ENCODE measurements at regions not wholly inside any gene's neighbourhood (a gene's known extent, or its start where the extent isn't known, plus 50 kb on each side); places are given as distances from the start of the nearest gene placed in this dataset.

- no peak for DNase-seq
Measured at GRCh38 chr3:127049393-127049792, 66.5 kb downstream of the PLXNA1 start.

GRCh38 chr3:127050733-127051132, 67.8 kb downstream of the PLXNA1 start:
- DNase-seq: no peak

- no peak for DNase-seq
Measured at GRCh38 chr3:127052121-127052561, 69.2 kb downstream of the PLXNA1 start.

DNA sequence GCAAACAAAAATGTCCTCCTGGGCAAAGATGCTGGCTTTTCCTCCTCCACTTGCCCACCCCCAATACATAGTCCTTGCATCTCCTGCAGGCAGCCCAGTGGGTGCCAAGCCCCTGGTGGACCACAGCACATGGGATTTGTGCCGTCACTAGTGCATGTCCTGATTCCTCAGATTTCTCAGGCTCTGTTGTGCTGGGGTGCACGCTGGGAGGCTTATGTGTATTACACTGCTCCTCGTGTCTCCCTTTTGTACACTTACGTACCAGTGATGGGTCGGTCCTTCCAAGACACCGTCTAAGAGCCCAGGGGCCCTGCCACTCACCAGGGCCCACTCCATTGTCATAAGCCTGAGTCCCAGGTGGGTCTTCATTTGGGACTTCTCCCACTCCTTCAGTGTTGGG, 70.1 kb downstream of the PLXNA1 start:
- no peak for DNase-seq

DNA sequence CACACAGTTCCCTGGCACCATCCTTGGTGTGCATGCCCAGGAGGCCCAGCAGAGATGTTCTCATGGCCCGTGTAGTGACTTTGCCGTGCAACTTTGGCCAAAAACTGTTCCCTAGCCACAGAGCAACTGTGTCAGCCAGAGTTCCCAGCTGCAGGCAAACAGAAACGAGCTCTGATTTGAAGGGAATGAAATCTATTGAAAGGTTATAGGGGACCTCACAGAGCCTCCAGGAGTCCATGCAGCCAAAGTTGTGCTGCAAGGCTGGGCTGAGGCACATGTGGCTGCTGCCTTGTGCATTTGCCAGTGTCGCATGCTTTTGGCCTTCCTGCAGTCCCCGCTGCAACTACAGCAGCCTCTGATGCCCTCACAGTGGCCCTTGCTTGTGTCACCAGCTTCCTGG, 70.5 kb downstream of the PLXNA1 start:
- DNase-seq: no peak

- no peak for DNase-seq
Measured at GRCh38 chr3:127053979-127054378, 71.1 kb downstream of the PLXNA1 start.

DNA sequence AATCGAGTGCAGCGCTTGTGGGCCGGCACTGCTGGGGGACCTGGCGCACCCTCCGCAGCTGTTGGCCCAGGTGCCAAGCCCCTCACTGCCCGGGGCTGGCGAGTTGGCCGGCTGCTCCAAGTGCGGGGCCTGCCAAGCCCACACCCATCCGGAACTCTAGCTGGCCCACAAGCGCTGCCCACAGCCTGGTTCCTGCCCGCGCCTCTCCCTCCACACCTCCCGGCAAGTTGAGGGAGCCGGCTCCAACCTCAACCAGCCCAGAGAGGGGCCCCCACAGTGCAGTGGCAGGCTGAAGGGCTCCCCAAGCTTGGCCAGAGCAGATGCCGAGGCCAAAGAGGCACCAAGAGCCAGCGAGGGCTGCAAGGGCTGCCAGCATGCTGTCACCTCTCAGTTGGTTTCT, 73.4 kb downstream of the PLXNA1 start:
- DNase-seq: no peak

DNA sequence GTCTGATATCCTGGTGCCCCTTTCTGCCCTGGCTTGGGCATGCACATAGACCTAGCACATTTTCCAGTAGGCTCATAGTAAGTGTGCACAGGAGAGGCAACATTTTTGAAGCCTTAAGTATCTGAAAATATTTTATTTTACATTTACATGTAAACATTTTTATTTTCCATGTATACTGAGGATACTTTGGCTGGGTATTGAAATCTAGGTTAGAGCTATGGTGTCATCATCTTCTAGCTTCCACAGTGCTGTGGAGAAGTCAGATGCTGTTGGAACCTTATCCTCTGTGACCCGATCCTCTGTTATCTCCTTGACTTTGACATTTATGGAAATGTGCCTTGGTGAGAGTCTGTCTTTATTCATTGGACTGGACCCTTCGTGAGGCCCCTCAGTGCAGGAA, 74.1 kb downstream of the PLXNA1 start:
- no peak for DNase-seq

DNA sequence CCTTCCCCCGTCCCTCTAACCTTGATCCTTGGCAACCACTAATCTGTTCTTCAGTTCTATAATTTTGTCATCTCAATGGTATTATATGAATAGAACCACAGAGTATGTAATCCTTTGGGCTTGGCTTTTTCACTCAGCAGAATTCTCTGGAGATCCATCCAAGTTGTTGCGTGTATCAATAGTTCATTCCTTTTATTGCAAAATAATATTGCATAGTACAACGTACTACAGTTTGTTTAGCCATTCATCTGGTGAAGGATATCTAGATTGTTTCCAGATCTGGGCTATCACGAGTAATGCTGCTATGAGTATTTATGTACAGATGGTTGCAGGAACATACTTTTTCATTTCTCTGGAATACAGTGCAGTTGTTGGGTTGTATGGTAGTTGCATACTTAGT, 76.2 kb downstream of the PLXNA1 start:
- DNase-seq: no peak

DNA sequence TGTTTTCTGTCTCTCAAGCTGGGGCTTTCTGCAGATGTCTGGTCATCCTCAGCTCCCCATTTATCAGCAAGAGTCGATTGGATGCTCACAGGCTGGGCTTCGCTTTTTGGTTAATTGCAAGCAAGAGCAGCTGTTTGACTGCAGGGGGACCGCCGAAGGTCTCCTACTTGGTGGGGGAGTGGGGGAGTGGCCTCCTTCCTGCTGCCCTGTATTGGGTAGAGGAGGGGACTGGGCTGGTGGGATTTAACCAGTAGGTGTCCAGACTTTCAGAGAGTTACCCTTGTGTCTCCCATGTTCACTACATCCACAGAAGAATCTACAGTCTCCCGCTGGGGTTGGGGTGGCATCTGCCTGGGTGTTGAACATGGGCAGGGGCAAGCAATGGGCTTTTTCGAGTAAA, 78.7 kb downstream of the PLXNA1 start:
- DNase-seq: no peak

- DNase-seq: no peak
Measured at GRCh38 chr3:127062926-127063325, 80.0 kb downstream of the PLXNA1 start.

- DNase-seq: no peak
Measured at GRCh38 chr3:127063916-127064315, 81.0 kb downstream of the PLXNA1 start.

DNA sequence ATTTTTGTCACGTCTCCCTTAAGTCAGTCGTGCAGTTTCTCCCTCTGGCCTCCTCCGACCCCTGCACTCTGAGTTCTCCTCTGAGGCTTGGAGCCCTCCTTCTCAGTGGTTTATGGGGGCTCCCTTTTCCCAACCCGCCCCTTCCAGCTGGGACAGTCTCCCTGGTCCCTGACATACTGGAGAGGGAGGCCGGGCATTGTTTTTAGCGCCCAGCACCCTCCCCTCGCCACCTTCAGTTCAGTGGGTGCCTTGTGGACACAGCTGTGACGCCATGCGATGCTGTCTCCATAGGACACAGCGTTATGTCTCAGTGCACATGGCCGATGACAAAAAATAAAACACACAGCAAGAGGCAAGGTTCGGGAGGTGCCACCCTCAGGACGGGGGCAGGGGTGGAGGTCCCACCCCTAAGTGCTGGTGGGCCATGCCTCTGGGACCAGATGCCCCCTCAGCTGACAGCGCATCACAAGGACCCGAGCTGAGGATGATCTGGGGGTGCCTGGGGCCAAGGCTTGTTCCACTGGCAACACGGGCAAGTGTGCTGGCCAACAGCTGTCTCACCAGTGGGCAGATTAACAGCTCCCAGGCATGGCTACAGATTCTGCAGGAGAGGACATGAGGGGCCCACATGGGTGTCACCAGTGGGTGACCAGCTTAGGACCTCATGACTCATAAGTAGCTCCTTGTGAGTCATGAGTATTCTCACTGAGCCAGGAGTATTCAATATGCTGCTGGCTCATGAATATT, 81.6 kb downstream of the PLXNA1 start:
- no peak for DNase-seq

- no peak for DNase-seq
Measured at GRCh38 chr3:127065138-127065427, 82.2 kb downstream of the PLXNA1 start.

DNA sequence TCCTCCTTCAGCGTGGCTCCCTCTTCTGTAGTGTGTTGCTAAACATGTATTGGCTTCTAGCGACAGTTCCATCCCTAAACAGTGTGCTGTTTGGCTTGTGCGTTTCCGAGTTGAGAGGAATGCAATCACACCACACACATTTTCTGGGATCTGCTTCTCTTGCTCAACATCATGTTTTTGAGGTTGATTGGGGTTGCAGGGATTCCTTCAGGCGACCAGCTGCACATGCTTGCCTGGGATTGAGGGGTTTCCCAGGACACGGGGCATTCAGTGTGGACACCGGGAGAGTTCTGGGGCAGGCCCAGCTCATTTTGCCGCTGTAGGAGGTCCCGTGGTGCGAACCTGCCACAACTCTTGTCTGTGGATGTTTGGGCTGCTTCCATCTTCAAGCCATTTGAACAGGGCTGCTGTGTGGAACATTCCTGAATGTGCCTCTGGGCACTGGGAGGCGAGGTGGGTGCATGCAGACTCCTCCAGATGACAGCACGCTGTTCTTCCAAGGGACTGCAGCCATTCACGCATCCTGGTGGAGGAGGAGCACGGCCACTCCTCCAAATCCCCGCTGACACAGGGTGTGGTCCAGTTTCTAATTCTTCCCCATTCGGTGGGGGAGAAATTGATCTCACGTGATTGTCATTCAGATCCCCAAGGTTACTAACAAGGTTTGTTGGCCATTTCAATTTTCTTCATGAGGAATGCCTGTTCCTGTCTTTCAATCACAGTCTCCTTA, 82.8 kb downstream of the PLXNA1 start:
- DNase-seq: no peak

DNA sequence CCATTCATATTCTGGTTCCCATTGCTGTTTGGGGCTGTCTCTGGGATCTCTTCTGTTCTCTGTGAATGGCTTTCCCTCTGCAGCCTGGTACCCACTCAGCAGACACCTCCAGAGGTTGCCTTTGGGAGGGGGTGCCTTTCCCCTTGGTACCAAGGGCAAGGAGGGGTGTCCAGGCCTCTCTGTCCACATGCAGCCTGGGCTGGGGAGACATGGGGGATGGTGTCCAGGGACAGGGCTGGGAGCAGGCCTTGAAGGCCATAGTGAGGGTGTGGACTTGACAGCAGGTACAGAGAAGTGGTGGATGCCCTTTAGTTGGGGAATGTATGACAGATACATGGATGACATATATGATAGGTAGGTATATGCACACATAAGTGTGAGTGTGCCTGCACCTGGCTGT, 83.7 kb downstream of the PLXNA1 start:
- no peak for DNase-seq

GRCh38 chr3:127067116-127067910, 84.4 kb downstream of the PLXNA1 start:
- no peak for DNase-seq

GRCh38 chr3:127068111-127068810, 85.3 kb downstream of the PLXNA1 start:
- DNase-seq: no peak

DNA sequence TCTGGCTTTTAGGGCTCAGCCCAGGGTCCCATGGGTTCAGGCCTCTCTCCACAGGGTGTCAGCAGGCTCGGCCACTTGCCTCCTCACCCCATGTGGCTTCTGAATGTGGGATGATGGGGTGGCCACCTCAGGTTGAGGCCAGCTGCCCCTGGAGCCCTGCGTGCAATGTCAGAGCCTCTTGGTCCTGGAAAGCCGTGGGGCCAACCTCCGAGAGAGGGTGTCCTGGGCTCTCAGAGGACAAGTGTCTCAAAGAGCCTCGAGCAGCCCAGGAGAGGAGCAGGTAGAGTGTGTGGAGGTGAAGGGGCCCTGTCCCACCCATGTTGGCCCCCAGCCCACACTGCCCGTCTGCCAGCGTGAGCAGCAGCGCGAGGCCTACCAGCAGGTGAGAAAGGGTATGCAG, 86.0 kb downstream of the PLXNA1 start:
- no peak for DNase-seq

DNA sequence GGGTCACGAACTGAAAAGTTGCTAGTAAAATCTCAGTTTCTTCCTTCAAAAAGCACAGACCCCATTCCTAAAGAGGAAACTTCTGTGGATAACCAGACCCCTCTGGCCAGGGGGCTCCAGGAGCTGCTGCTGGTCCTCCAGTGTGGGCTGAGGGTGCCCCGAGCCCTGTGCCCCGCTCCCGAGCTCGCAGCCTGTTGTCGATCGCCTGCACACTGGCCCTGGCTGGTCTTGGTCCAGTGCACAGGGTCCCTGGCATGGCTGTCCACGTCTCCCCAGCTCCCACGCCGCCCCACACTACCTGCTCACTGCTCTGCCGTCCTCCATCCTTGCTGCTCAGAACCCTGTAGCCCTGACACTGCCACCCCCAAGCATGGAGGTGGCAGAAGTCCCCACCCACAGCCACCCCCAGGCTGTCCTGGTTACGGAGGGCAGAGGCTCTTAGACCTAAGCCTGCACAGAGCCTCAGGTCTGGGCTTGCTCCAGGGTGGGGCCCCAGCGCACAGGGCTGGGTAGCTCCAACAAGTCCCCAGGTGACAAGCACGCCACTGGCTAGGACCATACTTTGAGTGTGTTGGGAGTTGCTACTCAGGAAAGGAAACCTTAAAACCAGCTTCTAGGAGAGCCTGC, 87.0 kb downstream of the PLXNA1 start:
- DNase-seq: no peak

GRCh38 chr3:127070776-127071175, 87.9 kb downstream of the PLXNA1 start:
- no peak for DNase-seq

- DNase-seq: no peak
Measured at GRCh38 chr3:127071597-127072001, 88.7 kb downstream of the PLXNA1 start.

DNA sequence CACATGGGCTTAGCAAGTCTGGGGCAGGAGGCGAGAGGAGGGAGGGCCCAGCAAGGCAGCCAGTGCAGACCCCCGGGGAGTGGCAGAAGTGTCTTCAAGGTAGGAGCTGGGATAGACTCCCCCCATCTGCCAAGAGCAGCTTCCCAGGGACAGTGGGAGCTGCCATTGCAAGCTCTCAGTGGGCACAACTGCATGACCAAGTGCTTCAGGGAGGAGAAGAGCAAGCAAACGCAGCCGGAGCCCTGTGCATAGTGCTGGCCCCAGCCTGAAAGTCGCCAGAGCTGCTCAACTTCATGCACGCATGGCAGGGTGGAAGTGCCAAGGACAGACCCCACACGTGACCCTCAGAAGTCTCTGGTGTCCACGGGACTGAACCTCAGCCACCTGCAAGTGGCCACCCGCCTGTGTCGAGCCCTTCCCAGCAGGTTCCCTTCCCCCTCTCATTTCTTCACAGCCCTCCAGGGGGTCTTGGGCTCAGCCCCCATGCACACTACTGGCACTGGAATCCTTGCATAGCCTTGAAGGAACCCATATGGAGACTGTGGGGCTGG, 89.4 kb downstream of the PLXNA1 start:
- DNase-seq: no peak

All from SHP77 (cell line).